Ishikawa (cell line): ENCODE measurements at regions not wholly inside any gene's neighbourhood (a gene's known extent, or its start where the extent isn't known, plus 50 kb on each side); places are given as distances from the start of the nearest gene placed in this dataset.

Experiments used
- CEBPB ChIP-seq: IDR thresholded peaks from 2 replicates; pipeline ENCODE4 v1.6.1; 2012
- CREB1 ChIP-seq: IDR thresholded peaks from 2 replicates; pipeline ENCODE4 v1.6.1; 2012; ENCODE audit warnings: low read depth
- EP300 ChIP-seq: IDR thresholded peaks from 2 replicates; pipeline ENCODE4 v1.6.1; 2012; ENCODE audit warnings: borderline replicate concordance
- RAD21 ChIP-seq: IDR thresholded peaks from 2 replicates; pipeline ENCODE4 v1.6.1; 2012; ENCODE audit warnings: low read depth
- YY1 ChIP-seq: IDR thresholded peaks from 2 replicates; pipeline ENCODE4 v1.6.1; 2012; ENCODE audit warnings: low read depth
- ZBTB7A ChIP-seq: IDR thresholded peaks from 2 replicates; pipeline ENCODE4 v1.6.1; 2012; ENCODE audit warnings: low read depth
- TF ChIP-seq, protein P1 (sequence below): IDR thresholded peaks from 2 replicates; pipeline ENCODE4 v1.6.1; 2012; ENCODE audit warnings: low read depth, mild to moderate bottlenecking
- TF ChIP-seq, protein P2 (sequence below): IDR thresholded peaks from 2 replicates; pipeline ENCODE4 v1.6.1; 2012
- TF ChIP-seq, protein P3 (sequence below): IDR thresholded peaks from 2 replicates; pipeline ENCODE4 v1.6.1; 2012

DNA sequence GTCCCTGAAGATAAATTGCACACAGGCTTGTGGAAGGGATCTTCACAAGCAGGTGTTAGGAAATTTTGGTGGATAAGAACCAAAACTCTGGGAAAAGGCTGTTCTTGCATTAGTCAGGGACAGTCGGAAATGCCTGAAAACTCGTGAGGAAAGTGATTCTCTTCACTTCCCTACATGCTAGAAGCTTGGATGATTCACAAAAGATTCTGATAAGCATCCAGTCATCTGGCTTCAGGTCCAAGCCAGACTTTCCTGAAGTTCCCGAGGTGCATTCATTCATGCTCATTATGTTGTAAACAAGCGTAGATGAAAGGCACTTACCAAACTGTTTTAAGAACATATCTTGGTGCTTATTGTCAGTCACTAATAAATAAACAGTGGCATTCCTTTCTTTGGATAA, 1028.7 kb downstream of the NTRK3 start:
- TF ChIP-seq, protein P1, sequence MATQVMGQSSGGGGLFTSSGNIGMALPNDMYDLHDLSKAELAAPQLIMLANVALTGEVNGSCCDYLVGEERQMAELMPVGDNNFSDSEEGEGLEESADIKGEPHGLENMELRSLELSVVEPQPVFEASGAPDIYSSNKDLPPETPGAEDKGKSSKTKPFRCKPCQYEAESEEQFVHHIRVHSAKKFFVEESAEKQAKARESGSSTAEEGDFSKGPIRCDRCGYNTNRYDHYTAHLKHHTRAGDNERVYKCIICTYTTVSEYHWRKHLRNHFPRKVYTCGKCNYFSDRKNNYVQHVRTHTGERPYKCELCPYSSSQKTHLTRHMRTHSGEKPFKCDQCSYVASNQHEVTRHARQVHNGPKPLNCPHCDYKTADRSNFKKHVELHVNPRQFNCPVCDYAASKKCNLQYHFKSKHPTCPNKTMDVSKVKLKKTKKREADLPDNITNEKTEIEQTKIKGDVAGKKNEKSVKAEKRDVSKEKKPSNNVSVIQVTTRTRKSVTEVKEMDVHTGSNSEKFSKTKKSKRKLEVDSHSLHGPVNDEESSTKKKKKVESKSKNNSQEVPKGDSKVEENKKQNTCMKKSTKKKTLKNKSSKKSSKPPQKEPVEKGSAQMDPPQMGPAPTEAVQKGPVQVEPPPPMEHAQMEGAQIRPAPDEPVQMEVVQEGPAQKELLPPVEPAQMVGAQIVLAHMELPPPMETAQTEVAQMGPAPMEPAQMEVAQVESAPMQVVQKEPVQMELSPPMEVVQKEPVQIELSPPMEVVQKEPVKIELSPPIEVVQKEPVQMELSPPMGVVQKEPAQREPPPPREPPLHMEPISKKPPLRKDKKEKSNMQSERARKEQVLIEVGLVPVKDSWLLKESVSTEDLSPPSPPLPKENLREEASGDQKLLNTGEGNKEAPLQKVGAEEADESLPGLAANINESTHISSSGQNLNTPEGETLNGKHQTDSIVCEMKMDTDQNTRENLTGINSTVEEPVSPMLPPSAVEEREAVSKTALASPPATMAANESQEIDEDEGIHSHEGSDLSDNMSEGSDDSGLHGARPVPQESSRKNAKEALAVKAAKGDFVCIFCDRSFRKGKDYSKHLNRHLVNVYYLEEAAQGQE: no peak
- TF ChIP-seq EP300 (no peak), RAD21 (no peak), ZBTB7A (no peak), CREB1 (no peak), YY1 (no peak), CEBPB (no peak)
- TF ChIP-seq, protein P2, sequence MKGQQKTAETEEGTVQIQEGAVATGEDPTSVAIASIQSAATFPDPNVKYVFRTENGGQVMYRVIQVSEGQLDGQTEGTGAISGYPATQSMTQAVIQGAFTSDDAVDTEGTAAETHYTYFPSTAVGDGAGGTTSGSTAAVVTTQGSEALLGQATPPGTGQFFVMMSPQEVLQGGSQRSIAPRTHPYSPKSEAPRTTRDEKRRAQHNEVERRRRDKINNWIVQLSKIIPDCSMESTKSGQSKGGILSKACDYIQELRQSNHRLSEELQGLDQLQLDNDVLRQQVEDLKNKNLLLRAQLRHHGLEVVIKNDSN: no peak
- TF ChIP-seq, protein P3, sequence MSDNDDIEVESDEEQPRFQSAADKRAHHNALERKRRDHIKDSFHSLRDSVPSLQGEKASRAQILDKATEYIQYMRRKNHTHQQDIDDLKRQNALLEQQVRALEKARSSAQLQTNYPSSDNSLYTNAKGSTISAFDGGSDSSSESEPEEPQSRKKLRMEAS: no peak
